HG03064 (cell line): ENCODE measurements at regions not wholly inside any gene's neighbourhood (a gene's known extent, or its start where the extent isn't known, plus 50 kb on each side); places are given as distances from the start of the nearest gene placed in this dataset.

Experiments used
- ATAC-seq: cut with Tn5 transposase; IDR thresholded peaks from one replicate; pipeline ENCODE4 v1.9.1; 2021; ENCODE audit warnings: low read depth; ENCODE audit not compliant: unreplicated experiment

DNA sequence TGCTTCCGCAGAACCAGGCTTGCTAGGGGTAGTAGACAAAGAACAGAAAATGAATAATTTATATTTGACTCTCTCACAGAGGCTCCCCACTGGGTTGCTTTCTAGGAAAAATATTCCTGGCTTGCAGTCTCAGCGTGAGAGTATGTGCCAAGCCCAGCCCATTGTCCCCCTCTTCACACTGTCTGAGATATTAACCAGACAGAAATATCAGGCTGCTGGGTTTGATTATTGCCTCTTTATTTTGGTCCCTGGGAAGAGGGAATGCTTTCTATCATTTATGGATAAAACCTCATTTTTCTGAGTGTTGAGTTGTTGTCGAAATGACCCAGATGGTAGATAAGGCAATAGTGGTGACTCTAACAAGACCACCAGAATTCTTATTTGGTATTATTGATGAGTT lies 367.9 kb downstream of the METTL15 start:
- no peak for ATAC-seq

DNA sequence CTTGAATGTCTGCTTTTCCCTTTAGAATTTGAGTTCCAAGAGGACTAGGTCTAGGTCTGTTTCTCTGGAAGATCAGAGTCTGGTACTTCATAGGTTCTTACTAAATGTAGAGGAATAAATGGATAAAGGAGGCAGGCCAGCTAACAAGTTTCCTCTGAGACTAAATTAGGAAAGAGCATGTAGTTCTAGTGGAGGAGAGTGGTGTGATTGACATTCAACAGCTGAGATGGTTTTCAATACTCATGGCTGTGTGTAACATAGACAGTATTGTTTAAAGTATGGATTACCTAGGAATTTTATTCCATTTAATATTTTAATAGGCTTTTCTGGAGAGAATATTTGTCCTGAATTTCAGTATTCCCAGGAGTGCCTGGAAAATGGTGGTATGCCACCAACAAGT lies 364.7 kb downstream of the METTL15 start:
- ATAC-seq: no peak

DNA sequence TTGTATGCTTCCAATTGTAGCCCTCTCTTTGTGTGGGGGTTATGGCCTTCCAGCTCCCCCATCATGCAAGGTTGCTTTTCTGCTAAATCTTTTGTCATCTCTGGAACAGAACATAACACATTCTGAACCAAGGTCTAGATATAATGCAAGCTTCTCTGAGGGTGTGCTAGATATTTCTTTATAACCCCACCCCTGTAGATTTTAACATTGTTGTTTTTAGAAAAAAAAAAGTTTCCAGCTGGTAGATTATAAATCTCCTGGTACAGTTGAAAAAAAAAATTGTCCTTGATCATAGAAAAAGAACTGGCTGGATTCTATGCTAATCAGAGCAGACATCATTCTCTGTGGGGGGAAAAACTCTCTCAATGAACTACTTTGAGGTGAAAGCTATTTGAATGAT lies 363.3 kb downstream of the METTL15 start:
- ATAC-seq: no peak

DNA sequence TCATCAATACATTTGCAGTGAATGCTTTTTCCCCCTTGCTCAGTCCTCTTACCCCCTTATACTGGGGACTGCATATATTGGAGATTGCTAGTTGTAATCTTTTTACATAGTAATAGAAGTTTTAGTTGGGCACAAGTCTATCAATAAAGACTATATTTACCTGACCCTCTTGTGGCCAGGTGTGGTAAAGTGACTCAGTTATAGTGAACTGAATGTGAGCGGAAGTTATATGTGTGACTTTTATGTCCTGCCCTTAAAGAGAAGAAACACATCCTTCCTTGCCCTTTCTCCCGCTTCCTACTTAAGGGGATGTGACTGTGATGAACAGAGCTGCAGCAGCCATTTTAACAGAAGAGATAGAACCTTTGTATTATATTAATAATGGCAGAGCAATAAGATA lies 362.0 kb downstream of the METTL15 start:
- ATAC-seq: no peak

DNA sequence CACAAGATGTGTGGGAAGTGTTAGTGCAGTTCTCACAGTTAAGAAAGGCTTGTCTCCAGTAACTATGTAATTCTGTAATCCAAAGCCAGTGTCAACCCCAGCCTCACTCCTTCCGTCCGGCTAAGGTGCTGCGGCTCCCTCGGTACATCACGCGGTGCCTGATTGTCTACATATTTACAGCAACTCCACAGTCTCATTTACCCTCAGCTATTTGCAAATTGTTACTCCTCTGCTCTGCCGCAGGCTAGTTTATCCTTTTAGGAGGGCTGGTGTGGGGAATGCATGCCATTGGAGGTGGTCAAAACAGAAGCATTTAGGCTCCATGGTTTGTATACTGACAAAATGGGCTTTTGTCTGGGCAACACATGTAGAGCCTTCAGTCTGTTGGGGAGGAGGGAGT lies 358.3 kb downstream of the METTL15 start:
- no peak for ATAC-seq

DNA sequence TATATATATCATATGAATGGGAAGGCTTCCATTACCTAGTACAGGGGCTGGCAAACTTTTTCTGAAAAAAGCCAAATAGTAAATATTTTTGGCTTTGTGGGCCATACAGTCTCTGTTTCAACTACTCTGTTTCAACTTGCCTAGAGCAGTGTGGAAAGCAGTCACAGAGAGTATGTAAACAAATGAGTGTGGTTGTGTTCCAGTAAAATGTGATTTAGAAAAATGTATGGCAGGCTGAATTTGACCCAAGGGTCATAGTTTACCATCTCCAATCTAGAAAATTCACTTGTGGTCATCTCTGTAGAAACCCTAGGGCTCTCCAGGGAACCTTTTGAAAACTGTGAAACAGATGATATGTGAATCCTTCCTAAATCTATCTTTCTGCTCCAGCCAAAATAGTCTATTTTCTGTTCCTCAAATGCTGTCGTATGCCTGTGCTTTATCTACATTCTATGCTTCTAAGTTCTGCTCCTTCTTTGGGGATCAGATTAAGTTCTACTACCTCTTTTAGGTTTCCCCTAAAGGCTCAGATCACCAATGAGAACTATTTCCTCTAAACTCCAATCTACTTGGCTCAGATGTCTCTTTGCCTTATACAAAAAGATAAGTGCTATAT lies 356.2 kb downstream of the METTL15 start:
- no peak for ATAC-seq

DNA sequence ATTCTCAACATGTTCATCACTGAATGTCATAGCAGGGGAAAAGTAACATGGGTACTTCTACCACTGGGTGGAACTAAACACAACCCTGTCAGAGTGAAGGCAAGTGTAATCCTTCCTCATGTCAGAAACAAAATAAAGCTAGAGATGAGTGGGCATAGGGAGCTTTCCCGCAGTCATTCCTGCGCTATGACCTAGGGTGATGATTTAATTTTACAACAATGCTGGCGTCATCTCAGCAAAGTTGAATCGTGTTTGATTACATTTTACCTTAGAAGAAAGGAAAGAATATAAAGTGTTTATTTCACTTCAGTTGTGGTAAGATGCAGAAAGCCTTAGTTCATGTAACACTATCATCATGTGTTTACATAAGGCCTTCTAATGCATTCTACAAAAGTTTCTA lies 355.6 kb downstream of the METTL15 start:
- ATAC-seq: no peak

DNA sequence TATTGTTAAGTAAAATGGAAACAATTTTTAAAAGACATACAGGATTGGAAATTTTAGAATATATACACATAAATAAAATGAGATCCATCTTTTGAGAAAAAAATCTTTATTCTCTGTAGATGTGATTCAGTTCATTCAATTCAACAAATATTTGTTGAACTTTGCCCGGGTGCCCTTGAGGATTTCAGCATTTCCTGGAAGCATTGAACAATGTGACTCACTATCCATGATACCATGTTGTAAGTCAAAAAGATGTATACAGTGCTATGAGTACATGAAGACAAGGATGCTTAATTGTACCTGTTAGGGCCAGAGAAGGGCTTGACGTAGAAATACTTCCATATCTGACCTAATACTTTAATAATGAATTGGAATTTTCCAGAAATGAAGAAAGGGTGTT lies 353.7 kb downstream of the METTL15 start:
- no peak for ATAC-seq

DNA sequence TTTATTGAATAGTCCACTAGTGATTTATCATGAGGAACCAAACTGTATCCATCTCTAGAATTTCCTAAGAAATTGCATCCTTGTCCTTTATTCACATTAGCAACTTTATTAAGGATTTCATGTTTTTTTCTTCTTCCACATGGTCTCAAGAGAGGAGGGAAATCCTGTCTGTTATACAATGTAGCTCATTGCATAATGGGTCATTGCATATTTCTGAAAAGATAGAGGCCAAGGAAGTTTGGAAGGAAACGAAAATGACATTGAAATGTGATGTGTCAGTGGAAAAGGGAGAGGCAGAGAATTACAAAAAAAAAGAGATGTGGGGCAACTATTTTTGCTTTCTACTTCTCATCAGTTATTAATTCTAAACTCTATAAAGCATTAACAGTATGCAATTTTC lies 353.1 kb downstream of the METTL15 start:
- no peak for ATAC-seq

DNA sequence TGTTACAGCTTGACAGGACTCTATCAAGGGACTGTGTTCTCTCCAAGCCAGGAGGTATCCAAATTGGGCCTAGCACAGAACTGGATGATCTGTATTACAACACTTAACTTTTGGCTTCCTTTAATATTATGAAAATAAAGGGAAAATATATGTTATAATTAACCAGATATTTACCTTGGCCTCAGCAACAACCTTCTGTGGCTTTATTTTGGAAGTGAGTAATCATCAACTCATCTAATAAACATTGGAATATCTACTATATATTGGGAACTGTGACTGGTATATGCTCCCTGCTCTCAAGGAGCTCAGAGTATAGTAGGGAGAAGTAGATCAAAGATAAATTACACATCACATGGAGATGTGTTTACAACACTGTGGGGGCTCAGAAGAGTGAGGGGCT lies 352.2 kb downstream of the METTL15 start:
- ATAC-seq: no peak

DNA sequence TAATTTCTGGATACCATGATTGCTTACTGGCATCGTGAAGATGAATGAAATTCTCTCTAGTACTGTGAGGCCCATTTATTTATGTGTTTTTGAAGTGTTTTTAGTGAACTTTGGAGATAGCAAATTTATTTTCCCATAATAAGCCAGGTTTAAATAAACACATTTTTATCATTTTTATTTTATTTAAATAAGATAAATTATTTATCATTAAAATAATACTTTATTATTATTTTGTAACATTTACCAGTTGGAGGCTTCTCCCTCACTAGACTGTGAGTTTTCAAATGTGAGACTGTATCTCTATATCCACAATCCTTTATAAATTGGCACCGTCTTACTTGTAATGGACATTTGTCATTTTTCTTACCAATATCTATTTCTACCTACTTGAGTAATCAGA lies 351.7 kb downstream of the METTL15 start:
- no peak for ATAC-seq

DNA sequence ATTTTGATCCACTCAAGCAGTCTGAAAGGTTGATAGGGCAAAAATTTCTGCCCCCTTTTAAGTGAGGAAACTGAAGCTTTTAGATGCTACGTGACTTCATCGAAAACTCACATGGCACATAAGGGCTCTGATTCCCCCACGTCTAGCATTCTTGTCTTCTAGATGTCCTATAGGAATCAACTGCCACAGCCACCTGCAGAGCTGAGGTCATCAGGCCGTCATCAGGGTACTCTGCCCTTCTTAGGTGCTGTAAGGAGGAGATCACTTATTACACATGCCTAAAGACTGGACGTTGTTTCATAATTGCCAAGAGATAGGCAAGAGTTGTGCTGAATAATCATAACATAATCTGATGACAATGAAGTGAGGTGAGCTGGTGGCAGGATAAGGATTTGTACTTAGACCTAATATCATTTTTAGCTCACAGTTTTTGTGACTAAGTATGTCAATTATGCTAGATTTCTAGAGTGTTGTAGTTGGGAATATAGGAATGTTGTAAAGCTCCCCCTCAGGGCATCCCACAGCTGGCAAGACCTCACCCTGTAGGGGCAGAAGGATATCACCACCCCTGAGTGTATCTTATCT lies 349.4 kb downstream of the METTL15 start:
- ATAC-seq: no peak

DNA sequence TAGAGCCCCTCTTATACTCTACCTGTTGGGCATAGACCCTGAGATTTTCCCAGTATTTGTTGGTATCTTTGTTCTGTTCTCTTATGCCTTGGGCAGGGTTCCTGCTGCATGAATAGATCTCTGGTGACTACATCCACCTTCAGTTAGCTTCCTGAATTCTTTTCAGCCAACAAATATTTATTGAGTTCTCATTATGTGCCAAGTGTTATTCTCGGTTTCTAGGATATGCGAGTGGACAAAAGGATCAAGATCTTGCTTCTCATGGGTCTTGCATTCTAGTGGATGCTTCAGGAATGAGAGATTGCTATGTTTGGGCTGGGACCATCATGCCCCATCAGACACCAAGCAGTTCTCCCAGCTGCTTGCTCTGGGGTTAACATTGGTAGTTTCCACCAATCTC lies 340.0 kb downstream of the METTL15 start:
- no peak for ATAC-seq

DNA sequence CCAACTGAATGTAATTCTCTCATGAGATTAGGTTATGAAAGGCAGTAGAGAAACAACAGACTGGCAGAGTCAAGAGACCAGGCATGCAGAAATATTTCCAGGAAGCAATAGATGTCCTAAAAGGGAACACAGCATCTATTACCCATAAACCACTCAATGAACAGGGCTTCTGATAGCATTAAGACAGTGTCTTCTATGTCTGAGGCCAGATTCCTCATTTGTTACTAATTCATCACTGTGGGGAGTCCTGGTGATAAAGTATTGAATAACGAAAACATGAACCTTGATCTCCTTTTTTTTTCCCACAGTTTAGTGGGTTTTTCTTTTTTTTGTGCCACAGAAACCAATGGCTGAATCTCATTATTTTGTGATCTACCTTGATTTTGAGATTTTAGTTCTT lies 339.0 kb downstream of the METTL15 start:
- no peak for ATAC-seq

DNA sequence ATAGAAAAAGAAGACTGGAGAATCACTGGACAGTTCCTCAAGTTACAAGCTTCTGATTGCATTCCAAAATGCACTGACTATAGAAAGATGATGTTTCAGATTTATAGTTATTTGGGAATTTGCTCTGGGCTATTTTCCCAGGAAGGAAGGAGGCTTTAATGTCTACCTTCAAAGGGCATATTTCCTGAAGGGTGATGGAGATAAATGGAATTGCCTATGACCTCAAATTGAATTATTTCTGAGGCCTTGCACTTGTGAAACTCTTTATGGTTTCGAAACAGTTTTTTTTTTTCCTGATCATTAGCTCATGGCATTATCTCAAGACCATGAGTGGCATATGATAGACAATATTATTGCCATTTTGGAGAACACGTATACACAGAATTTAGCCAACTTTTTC lies 333.9 kb downstream of the METTL15 start:
- no peak for ATAC-seq

DNA sequence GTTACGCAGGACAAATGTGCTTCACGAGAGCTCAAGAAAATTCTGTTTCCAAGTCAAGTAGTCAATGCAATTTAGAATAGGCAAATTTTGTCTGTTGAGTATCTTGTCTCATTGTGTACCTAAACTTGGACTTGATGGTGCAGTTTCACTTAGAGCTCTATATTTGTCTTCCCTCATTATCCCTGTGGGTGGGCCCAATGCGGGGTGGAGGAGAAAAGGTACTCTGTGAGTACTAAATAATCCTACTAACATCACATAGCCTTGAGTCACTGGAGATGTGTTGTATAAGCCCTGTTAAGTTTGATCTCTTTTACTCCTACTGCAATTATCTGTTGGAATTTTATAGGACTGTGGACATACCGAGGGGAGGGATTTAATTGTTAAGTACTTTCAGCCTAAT lies 331.2 kb downstream of the METTL15 start:
- ATAC-seq: no peak

DNA sequence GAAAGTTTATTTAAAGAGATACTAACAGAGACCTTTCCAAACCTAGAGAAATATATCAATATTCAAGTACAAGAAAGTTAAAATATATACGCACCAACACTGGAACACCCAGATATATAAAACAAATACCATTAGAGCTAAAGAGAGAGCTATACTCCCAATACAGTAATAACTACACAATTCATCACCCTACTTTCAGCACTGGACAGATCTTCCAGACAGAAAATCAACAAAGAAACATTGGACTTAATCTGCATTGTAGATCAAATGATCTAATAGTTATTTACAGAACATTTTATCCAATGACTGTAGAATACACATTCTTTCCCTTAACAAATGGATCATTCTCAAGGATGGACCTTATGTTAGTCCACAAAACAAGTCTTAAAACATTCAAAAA lies 311.9 kb downstream of the METTL15 start:
- ATAC-seq: no peak

DNA sequence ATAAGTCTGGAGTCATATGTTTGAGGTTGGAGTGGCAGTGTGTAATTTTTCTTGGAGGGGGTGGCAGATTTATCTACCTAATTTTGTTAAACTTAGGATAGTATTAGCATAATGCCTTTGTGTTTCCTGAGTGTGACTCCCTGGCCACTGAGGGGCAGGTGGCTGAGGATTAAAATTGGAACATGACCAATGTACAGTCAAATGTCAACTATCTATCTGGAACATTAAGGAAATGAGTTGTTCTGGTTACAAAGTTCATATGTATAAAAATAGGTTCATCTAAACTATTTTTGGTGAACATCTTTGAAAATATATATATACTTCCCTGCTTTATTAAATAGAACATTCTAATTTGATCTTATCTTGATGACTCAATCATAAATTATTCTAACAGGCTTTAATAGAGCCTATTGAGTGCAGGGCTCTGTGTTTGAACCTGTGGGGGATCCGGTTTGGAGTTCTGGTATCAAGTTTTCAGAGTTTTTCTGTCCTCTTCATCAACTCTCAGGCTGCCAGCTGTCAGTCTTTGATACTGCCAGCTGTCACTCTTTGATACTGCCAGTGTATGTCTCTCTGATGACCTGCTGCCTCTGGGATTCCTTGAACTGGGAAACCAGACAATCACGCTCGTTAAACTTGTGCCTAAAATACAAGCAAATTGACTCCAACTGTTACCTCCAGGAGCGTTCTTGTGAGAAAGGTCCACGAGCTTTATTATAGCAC lies 309.6 kb downstream of the METTL15 start:
- no peak for ATAC-seq

DNA sequence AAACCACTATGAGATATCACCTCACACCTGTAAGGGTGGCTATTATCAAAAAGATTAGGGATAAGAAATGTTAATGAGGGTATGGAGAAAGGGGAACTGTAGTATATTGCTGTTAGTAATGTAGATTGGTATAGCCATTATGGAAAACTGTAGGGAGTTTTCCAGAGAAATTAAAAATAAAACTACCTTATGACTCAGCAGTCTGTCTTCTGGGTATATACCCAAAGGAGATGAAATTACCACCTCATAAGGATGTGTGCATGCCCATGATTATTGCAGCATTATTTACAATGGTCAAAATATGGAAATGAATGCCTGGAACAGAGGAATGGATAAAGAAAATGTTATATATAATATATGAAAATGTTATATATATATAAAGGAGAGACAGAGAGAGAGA lies 303.8 kb downstream of the METTL15 start:
- ATAC-seq: no peak

DNA sequence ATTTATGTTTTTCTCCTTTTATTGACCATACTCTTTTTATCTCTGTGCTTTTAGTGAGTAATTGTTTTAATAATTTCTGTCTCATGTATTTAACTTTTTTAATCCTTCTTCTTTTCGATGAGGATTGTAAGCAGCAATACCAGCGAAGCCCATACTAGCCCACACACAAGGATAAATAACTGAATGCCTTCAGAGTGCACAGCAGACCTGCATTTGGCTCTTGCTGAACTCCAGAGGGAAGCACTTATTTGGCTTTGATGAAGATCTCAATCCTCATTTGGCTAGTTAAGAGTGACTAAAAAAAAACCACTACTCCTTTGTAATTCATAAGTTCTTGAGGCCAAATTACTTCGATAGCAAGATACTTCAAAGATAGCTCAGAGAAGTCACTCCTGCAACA lies 293.3 kb downstream of the METTL15 start:
- ATAC-seq: no peak

DNA sequence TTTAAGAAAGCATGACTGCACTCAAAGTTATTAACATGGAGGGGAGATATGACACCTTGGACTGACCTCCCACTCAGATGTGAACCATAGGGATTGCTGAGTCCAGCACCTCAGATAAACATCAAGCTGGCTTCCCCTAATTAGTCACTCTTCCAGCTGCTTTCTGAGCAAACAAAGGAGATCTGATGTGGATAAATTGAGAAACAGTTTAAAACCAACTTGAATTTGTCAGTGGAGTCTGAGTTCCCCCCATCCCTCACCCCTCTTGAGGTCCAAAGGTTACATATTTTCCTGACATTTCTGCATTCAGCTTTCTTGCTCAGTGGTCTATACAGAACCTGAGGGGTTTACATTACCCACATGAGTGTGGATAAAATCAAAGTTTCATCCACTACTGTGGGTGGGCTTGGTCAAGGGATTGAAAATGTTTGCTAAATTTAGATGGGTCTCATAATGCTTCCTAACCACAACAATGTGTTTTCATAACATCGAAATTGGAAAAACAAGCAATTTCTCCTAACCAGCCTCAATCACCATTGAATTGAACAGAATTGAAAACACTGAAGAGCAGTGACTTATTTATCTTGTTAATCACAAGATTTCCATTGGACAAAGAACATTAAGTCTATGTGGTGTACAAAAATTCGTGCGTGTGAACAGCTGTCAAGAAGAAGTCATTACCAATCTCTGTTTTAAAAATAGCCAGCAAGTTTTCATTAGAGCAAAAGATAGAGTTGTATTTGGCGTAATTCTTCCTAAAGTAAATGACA lies 292.3 kb downstream of the METTL15 start:
- no peak for ATAC-seq

DNA sequence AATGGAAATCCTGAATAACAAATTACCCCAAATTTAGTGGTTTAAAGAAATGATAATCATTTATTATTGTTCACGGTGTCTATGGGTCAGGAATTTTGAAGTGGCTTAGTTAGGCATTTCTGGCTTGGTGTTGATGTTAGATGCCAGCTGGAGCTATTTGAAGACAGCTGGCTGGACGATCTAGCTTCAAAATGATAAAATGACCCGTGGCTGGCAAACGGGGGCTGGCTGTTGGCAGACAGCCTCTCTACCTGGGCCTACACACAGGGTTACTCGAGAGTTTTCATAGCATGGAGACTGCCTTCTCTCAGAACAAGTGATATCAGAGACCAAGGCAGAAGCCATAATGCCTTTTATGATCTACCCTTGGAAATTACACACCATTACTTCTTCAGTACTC lies 285.2 kb downstream of the METTL15 start:
- no peak for ATAC-seq
